Breast epithelium (tissue), 4 donors: ENCODE measurements at regions not wholly inside any gene's neighbourhood (a gene's known extent, or its start where the extent isn't known, plus 50 kb on each side); places are given as distances from the start of the nearest gene placed in this dataset.
"Not testable (repeated sequence)": the region's sequence is repeated elsewhere in the genome, so short reads cannot be mapped to it uniquely, and the experiment has no call there.

Experiments used
- DNase-seq, 2 donors: peaks; one replicate each; pipeline ENCODE4 v3.0.0-alpha.2; 2019; ENCODE audit warnings: low spot score in 2 of 2
- H3K27ac ChIP-seq, 2 donors: fragments of 200-600 bp; sonication (generic) in 1 of 2; one replicate each; pipeline ENCODE4 v1.5.1; 2016 to 2019; ENCODE audit warnings: mild to moderate bottlenecking in 1 of 2
- H3K27me3 ChIP-seq, 2 donors: fragments of 200-600 bp; sonication (generic) in 1 of 2; one replicate each; pipeline versions ENCODE4 v1.5.1 to v1.6.0; 2017 to 2019; ENCODE audit warnings: control low read depth in 1 of 2, mild to moderate bottlenecking in 1 of 2
- H3K36me3 ChIP-seq: fragments of 200-600 bp; one replicate; pipeline ENCODE4 v1.5.1; 2019
- H3K4me1 ChIP-seq, 2 donors: fragments of 200-600 bp; sonication (generic); one replicate each; pipeline ENCODE4 v1.5.1; 2016 to 2019; ENCODE audit warnings: control low read depth in 1 of 2
- H3K4me3 ChIP-seq, 3 donors: fragments of 200-600 bp; sonication (generic); 1 replicate in 2 of 3; 2 replicates in 1 of 3; pipeline ENCODE4 v1.5.1; 2016 to 2019; ENCODE audit warnings: mild to moderate bottlenecking in 3 of 3, moderate library complexity in 2 of 3
- H3K9me3 ChIP-seq, 2 donors: fragments of 200-600 bp; sonication (generic) in 1 of 2; one replicate each; pipeline ENCODE4 v1.5.1; 2016 to 2019; ENCODE audit warnings: control low read depth in 1 of 2
- POLR2A ChIP-seq: fragments of 450-650 bp; IDR thresholded peaks from one replicate; pipeline ENCODE4 v1.6.1; 2016; ENCODE audit warnings: antibody characterized with exemption, mild to moderate bottlenecking, moderate library complexity
- POLR2AphosphoS5 ChIP-seq, 3 donors: sonication (generic); formaldehyde crosslinking; IDR thresholded peaks; one replicate each; pipeline ENCODE4 v1.6.1; 2017; ENCODE audit warnings: antibody characterized with exemption in 3 of 3
- intact Hi-C: fragments of 100-400 bp; cut with DNase I; formaldehyde crosslinking; loops from one replicate; pipeline ENCODE4 v1.15.1; 2023; ENCODE audit warnings: low total_unique reads
- TF ChIP-seq, protein P1 (sequence below), 3 donors: fragments of 450-650 bp; IDR thresholded peaks; one replicate each; pipeline ENCODE4 v1.5.1; 2016 to 2017; ENCODE audit warnings: antibody characterized with exemption in 3 of 3, mild to moderate bottlenecking in 3 of 3, moderate library complexity in 3 of 3

DNA sequence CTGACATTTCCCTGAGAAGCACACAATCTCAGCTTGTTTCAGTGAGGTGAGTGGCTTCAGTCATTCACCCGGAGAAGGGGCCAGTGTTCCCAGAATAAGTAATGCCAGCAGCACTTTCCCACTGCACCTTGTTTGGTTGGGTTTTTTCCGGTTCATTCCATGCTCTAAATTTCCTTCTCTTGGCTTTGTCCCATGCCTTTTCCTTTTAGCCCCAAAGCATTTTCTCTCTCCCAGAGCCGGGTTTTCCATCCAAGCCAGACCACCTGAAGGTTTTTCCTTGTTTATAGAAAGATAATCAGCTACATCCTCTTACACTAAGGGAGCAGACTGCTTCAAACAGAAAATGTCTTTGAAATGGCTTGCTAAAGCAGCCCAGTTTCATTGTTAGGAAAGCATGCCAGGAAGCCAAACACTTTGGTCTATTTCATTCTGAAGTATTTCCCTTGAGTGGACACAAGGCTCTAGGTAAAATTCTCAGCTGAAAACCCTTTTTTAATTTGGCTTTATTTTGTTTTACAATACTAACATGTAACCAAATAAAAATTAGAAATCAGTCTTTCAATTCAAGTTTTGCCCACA lies 501.6 kb downstream of the DTWD2 start:
- H3K9me3 ChIP-seq, result peaks cover 7 to 9% of the 10 kb centered on the region in 2 donors
- no peak overlapping the region for H3K4me3 ChIP-seq
- TF ChIP-seq POLR2AphosphoS5 (IDR thresholded peaks at IDR 0.05) (no peak), POLR2A (no peak)
- TF ChIP-seq, protein P1, sequence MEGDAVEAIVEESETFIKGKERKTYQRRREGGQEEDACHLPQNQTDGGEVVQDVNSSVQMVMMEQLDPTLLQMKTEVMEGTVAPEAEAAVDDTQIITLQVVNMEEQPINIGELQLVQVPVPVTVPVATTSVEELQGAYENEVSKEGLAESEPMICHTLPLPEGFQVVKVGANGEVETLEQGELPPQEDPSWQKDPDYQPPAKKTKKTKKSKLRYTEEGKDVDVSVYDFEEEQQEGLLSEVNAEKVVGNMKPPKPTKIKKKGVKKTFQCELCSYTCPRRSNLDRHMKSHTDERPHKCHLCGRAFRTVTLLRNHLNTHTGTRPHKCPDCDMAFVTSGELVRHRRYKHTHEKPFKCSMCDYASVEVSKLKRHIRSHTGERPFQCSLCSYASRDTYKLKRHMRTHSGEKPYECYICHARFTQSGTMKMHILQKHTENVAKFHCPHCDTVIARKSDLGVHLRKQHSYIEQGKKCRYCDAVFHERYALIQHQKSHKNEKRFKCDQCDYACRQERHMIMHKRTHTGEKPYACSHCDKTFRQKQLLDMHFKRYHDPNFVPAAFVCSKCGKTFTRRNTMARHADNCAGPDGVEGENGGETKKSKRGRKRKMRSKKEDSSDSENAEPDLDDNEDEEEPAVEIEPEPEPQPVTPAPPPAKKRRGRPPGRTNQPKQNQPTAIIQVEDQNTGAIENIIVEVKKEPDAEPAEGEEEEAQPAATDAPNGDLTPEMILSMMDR (IDR thresholded peaks at IDR 0.05), result no peak
- H3K27ac ChIP-seq, result no peak overlapping the region
- intact Hi-C loops, result no loop called here
- DNase-seq, result no peak
- H3K4me1 ChIP-seq, result no peaks in the 10 kb centered on the region
- no peaks in the 10 kb centered on the region for H3K27me3 ChIP-seq
- no peaks in the 10 kb centered on the region for H3K36me3 ChIP-seq

DNA sequence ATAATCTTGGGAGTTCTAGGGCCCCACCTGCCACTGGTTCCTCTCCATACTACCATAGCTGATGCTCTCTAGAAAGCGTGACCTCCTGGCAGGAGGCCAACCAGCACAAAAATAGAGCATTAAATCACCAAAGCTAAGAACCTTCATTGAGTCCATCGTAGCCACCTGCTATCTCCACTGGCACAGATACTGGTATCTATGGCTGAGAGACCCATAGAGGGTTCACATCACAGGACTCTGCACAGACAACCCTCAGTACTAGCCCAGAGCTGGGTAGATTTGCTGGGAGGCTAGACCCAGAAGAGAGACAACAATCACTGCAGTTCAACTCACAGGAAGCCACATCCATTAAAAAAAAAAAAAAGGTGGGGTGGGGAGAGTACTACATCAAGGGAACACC lies 509.1 kb downstream of the DTWD2 start:
- DNase-seq, result no peak
- H3K4me3 ChIP-seq, result no peak overlapping the region
- H3K9me3 ChIP-seq, result peaks cover 9 to 14% of the 10 kb centered on the region in 2 donors
- no peaks in the 10 kb centered on the region for H3K36me3 ChIP-seq
- H3K4me1 ChIP-seq, result no peaks in the 10 kb centered on the region
- intact Hi-C loops, result no loop called here
- no peak overlapping the region for H3K27ac ChIP-seq
- no peak for TF ChIP-seq POLR2A
- no peak for TF ChIP-seq POLR2AphosphoS5 (IDR thresholded peaks at IDR 0.05)
- TF ChIP-seq, protein P1 (IDR thresholded peaks at IDR 0.05), result no peak
- H3K27me3 ChIP-seq, result no peaks in the 10 kb centered on the region

DNA sequence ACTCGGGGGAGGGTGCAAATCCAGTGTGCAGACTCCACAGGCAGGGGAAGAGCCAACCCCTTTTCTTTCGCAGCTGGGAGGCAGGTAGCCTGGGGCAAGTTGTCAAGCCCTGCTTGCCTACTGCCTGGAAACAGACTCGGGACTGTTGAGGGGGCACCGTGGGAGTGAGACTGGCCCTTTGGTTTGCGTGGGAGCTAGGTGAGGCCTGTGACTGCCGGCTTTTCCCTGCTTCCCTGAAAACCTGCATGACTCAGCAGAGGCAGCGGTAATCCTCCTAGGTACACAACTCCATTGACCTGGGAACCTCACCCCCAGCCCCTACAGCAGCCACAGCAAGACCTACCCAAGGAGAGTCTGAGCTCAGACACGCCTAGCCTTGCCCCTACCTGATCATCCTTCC lies 509.5 kb downstream of the DTWD2 start:
- H3K4me3 ChIP-seq, result no peak overlapping the region
- no peaks in the 10 kb centered on the region for H3K36me3 ChIP-seq
- TF ChIP-seq POLR2A, result no peak
- no peak for DNase-seq
- H3K4me1 ChIP-seq, result no peaks in the 10 kb centered on the region
- peaks cover 9 to 13% of the 10 kb centered on the region in 2 donors for H3K9me3 ChIP-seq
- intact Hi-C loops, result no loop called here
- no peaks in the 10 kb centered on the region for H3K27me3 ChIP-seq
- no peak overlapping the region for H3K27ac ChIP-seq

DNA sequence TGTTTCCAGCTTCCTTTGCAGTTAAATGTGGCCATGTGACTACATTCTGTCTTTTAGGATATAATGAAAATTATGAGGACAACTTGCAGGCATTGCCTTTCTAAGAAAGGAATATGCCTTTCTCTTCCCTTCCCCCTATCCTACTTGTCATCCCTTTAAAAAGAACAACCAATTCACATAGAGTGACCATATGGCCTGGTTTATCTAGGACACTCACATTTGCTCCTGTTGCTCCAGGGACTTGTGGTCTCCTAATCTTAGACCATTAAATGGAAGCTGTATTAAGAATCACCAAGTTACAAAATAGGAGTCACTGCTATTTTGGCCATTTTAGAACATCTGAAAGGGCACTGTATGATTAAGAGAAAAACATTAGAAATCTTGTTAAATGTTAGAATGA lies 520.3 kb downstream of the DTWD2 start:
- Histone ChIP-seq H3K4me3 (no peak overlapping the region), H3K27me3 (no peaks in the 10 kb centered on the region), H3K4me1 (no peaks in the 10 kb centered on the region), H3K27ac (no peak overlapping the region), H3K9me3 (no peaks in the 10 kb centered on the region), H3K36me3 (no peaks in the 10 kb centered on the region)
- no peak for DNase-seq
- intact Hi-C loops, result no loop called here
- TF ChIP-seq, protein P1 (IDR thresholded peaks at IDR 0.05), result no peak
- TF ChIP-seq POLR2A (no peak), POLR2AphosphoS5 (IDR thresholded peaks at IDR 0.05) (no peak)

DNA sequence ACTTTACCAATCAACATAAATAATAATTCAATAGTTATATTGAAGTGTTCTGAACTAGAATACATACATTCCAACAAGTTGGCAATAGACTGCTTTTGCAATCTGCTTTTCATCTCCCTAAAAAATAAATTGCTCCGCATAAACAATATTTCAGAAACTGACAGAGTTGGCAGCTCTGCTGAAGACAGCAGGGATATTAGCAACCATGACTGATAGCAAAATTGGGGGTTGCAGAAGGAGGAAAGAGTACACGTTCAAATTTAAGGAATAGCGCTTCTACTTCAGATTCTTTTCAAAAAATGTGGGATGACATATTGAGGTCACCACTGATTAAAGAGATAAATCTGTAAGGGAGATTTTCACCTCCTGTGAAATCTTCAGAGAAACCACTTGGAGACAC lies 521.2 kb downstream of the DTWD2 start:
- no peak overlapping the region for H3K4me3 ChIP-seq
- intact Hi-C loops, result no loop called here
- no peak overlapping the region for H3K27ac ChIP-seq
- TF ChIP-seq POLR2A (no peak), POLR2AphosphoS5 (IDR thresholded peaks at IDR 0.05) (no peak)
- TF ChIP-seq, protein P1 (IDR thresholded peaks at IDR 0.05), result no peak
- no peak for DNase-seq
- no peaks in the 10 kb centered on the region for H3K9me3 ChIP-seq
- no peaks in the 10 kb centered on the region for H3K27me3 ChIP-seq
- no peaks in the 10 kb centered on the region for H3K36me3 ChIP-seq
- no peaks in the 10 kb centered on the region for H3K4me1 ChIP-seq

DNA sequence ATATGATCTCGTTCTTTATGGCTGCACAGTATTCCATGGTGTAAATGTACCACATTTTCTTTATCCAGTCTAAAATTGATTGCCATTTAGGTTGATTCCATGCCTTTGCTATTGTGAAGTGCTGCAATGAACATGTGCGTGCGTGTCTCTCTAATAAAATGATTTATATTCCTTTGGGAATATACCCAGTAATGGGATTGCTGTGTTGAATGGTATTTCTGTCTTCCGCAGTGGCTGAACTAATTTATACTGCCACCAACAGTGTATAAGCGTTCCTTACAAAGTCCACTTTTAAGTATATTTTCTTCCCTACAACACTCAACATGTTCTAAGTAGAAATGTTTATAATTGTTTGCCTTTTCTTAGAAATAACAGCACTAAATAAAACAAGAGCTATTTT lies 521.9 kb downstream of the DTWD2 start:
- H3K4me1 ChIP-seq, result no peaks in the 10 kb centered on the region
- no peak for TF ChIP-seq POLR2A
- TF ChIP-seq, protein P1 (IDR thresholded peaks at IDR 0.05), result no peak
- TF ChIP-seq POLR2AphosphoS5 (IDR thresholded peaks at IDR 0.05), result no peak
- H3K27ac ChIP-seq, result no peak overlapping the region
- intact Hi-C loops, result no loop called here
- H3K4me3 ChIP-seq, result no peak overlapping the region
- H3K36me3 ChIP-seq, result no peaks in the 10 kb centered on the region
- no peaks in the 10 kb centered on the region for H3K27me3 ChIP-seq
- no peaks in the 10 kb centered on the region for H3K9me3 ChIP-seq
- no peak for DNase-seq

DNA sequence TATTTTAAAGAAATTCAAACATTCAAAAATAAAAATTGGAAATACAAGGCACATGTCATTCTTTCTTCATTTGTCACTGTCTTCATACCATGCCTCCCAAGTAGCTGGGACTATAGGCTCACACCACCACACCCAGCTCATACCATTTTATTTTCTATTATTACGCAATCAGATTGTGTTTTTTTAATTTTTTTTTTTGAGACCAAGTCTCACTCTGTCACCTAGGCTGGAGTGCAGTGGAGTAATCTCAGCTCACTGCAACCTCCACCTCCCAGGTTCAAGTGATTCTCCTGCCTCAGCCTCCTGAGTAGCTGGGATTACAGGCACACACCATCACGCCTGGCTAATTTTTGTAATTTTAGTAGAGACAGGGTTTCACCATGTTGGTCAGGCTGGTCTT lies 526.1 kb downstream of the DTWD2 start:
- H3K36me3 ChIP-seq, H3K27ac ChIP-seq, H3K9me3 ChIP-seq, intact Hi-C loops, H3K27me3 ChIP-seq, H3K4me3 ChIP-seq, H3K4me1 ChIP-seq, DNase-seq: not testable (repeated sequence)
